Embryonic facial prominence (tissue), 1 donor: ENCODE measurements at regions not wholly inside any gene's neighbourhood (a gene's known extent, or its start where the extent isn't known, plus 50 kb on each side); places are given as distances from the start of the nearest gene placed in this dataset.
"Not testable (repeated sequence)": the region's sequence is repeated elsewhere in the genome, so short reads cannot be mapped to it uniquely, and the experiment has no call there.

Source experiments
- DNase-seq: peaks from one replicate; pipeline ENCODE4 v3.0.0-alpha.2; 2016; ENCODE audit errors: extremely low spot score

- no peak for DNase-seq
These were observed 404.1 kb upstream of the CDH19 start for GRCh38 chr18:67007999-67008398.

GRCh38 chr18:67007085-67007484 is 403.2 kb upstream of the CDH19 start:
- DNase-seq = no peak

- DNase-seq = no peak
These were observed 397.2 kb upstream of the CDH19 start for GRCh38 chr18:67001052-67001451.

GRCh38 chr18:66999003-66999402 is 395.1 kb upstream of the CDH19 start:
- DNase-seq = no peak

DNA sequence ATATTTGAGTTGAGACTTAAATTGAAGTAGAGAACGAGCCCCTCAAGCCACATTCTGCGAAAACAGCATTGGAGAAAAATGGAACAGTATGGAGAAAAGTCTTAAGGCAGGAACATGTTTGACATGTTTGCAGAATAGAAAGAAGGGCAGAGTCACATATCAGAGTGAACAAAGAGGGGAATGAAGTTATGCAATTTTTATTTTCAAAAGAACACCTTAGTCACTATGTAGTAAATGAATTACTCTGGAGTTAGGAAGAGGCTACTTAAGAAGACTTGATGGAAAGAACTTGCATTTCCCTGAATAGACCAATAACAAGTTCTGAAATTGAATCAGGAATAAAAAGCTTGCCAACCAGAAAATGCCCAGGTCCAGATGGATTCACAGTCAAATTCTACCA is 391.4 kb upstream of the CDH19 start:
- no peak for DNase-seq

- DNase-seq = no peak
These were observed 390.9 kb upstream of the CDH19 start for GRCh38 chr18:66994790-66995189.

- DNase-seq = no peak
These were observed 389.6 kb upstream of the CDH19 start for GRCh38 chr18:66993492-66993891.

DNA sequence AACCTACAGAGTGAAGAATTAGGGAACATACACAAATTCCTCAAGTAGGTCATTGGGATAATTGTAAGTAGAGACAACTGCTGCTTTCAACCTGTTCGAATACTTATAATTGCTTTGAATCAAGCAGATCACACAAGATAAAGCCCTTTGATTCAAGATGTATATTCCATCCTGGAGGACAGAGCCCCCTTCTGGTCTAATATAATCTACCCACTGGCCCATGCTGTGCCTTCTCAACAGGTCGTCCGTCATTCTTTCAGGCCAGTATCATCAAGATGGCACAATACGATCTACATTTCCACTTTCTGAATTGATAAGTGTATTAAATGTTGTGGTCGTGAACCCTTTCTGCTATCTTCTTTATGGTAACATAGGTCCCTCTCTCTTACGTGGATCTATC is 387.0 kb upstream of the CDH19 start:
- DNase-seq = no peak

DNA sequence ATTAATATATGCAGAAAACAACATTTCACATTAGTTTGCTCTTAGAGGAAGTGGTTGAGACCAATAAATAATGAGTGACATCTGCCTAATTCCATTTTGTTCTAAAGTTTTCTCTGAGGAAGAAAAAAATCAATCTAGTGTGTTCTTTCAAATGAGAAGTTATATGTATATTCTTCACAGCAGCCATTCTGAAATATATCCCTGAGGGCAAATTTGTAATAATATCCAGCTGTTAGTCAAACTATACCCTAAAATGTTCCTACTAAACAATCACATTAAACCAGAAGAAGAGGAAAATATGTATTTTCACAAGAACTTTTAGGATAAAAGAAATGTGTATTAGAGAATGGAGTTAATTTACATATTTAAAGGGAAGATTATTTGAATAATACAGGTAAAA is 375.1 kb upstream of the CDH19 start:
- DNase-seq = no peak

DNA sequence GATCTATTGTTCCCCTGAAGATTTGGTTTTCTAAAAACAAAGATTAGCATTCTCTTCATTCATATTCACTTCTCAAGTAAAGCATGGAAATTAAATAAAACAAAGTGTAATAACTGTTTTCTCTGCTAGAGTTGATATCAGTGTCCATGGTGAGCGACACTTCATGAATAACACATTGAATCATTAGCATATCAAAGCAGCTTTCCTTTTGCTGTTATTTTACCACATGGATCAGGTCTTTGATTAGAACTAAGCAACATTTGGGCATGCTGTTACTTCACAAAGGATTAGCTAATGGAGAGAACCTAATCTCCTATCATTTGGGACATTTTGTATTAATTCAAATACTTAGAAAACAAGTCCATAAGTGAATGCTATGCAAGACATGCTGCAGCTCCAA is 368.8 kb upstream of the CDH19 start:
- DNase-seq = no peak

GRCh38 chr18:66971960-66972359 is 368.1 kb upstream of the CDH19 start:
- DNase-seq = no peak

DNA sequence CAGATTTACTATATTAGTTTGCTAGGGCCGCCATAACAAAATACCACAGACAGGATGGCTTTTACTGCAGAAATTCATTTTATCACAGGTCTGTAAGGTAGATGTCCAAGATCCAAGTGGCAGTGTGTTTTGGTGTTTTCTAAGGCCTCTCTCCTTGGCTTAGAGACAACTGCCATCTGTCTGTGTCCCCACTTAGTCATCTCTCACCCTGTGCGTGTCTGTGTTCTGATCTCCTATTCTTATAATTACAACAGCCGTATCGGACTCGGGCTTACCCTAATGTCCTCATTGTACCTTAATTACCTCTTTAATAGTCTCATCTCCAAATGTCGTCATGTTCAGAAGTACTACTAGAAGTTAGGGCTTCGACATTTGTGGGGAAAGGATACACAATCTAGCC is 362.3 kb upstream of the CDH19 start:
- no peak for DNase-seq

GRCh38 chr18:66958309-66958708 is 354.4 kb upstream of the CDH19 start:
- DNase-seq = no peak

DNA sequence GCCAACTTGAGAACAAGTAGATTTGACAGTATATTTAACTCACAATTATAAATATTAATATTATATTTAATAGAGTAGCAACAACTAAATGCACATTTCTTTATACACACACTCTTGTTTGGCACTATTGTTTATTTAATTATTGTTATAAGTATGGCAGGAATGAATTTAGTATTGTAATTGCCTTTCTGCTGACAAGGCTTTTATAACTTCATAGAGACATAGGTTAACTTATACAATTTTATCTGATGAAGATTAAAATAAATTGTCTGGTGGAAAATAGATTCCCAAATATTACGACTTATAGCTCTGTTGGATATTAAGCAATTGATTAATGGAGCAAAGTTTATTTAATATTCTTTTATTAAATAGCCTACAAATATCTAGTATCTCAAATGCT is 347.9 kb upstream of the CDH19 start:
- DNase-seq = no peak

GRCh38 chr18:66949419-66949818 is 345.5 kb upstream of the CDH19 start:
- no peak for DNase-seq

GRCh38 chr18:66937546-66937945 is 333.7 kb upstream of the CDH19 start:
- DNase-seq = no peak

DNA sequence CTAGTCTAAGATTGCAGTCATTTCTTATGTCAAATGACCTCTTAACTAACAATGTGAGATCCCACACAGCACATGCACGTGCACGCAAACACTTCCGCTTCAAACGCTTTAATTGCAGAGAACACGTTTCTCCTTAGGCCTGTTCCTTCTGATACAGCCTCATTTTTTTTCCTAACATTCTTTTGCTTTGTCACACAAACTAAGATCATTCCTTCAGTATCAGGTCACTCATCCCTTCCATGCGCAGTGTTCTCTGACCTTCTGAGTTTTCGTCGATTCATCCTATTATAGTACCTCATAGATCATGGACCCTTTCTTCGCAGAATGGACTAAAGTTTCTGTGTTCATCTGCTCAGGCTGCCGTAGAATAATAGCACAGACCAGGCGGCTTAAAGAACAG is 327.1 kb upstream of the CDH19 start:
- DNase-seq = no peak

DNA sequence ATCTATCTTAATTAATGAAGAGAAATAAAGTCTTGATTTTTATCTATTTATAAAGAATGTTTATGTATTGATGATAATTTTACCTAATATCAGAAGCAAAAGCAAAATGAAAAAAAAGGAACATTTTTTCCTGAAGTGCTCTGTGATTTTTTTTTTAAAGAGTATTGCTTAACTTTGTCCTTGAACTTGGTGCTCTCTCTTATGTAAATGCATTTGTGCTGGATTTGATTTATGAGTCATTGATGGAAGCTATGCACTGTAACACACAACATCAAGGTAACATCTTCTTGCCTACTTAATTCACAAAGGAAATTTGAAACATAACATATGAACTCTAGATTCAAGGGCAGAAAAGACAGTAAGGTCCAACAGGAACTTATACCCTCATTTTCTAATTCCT is 312.9 kb upstream of the CDH19 start:
- no peak for DNase-seq

DNA sequence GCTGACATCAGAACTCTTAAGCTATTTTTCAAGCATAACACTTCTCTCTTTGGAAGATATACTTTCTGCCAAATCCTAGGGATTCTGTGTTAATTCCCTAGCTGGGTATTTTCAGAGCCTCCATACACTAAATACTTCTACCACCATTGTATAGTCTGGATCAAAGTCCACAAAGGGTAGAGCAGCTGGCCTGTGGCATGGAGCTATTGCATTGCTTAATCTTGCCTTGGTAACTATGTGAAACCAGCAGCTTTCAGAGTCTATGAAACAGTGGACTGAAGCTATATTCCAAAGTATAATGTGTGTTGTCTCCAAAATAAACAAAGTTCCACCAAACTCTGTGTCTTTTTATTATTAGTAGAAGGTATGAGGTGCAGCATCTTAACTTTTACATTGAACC is 296.9 kb upstream of the CDH19 start:
- DNase-seq = no peak

- DNase-seq = no peak
These were observed 291.7 kb upstream of the CDH19 start for GRCh38 chr18:66895631-66896030.

DNA sequence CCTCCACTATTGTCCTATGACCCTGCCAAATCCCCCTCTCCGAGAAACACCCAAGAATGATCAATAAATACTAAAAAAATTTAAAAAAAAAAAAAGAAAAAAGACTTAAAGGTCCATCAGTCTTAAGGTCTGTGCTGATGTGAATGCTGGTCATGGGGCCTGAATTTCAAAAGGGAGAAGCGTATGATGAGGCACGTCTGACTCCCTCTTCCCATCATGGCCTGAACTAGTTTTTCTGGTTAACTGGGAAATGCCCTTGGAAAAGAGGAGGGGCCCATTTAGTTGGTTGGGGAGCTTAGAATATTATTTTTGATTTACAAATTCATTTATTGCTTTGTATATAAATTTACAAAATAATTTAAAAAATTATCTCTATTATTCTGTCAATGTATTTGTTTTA is 291.0 kb upstream of the CDH19 start:
- DNase-seq = no peak

- not testable (repeated sequence) for DNase-seq
These were observed 288.5 kb upstream of the CDH19 start for GRCh38 chr18:66892388-66892787.

DNA sequence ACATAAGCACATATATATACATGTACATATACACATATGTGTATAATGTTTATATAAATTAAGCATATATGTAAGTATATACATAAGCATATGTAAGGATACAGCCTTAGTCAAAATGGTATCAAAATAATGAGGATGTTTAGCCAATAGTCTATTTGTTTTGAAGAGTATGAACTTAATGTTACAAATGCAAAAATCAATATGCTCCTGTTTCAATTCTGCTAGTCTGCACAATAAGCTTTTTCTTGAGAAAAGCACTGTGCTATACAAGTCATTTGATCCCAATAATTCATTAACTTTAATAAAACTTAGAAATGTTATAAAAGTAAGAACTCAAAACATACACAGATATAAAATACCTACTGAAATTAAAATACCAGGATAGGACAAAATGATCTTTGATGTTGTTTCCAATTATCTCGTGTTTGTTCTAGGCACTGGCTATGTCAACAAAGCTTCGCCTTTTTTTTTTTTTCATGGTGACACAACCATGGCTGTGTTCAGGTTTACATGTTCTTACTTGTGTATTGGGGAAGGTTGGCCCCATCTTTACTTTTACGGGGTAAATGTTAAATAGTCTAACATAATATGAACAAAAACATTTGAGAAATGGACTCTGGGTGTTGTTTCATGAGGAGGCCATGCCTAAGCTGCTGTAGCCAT is 271.1 kb upstream of the CDH19 start:
- no peak for DNase-seq

GRCh38 chr18:66874375-66874774 is 270.5 kb upstream of the CDH19 start:
- DNase-seq = no peak
